Skeletal muscle satellite cell (primary cell): ENCODE measurements at regions not wholly inside any gene's neighbourhood (a gene's known extent, or its start where the extent isn't known, plus 50 kb on each side); places are given as distances from the start of the nearest gene placed in this dataset.
A peak's percentile ranks its signal among the peaks of the same experiment; 100 is the strongest.
"Not testable (repeated sequence)": the region's sequence is repeated elsewhere in the genome, so short reads cannot be mapped to it uniquely, and the experiment has no call there.

Experiments
- H3K27me3 ChIP-seq: 2 replicates; pipeline ENCODE4 v1.7.0; 2013; ENCODE audit warnings: low read length; ENCODE audit not compliant: control insufficient read depth, insufficient read depth
- H3K36me3 ChIP-seq: 2 replicates; pipeline ENCODE4 v1.7.0; 2013; ENCODE audit warnings: mild to moderate bottlenecking, control low read depth, low read length; ENCODE audit not compliant: insufficient read depth
- H3K4me1 ChIP-seq: 2 replicates; pipeline ENCODE4 v1.7.0; 2013; ENCODE audit warnings: low read length; ENCODE audit not compliant: control insufficient read depth, insufficient read depth
- H3K4me2 ChIP-seq: 2 replicates; pipeline ENCODE4 v1.7.0; 2013; ENCODE audit warnings: mild to moderate bottlenecking, low read length
- H3K4me3 ChIP-seq: 2 replicates; pipeline ENCODE4 v1.7.0; 2013; ENCODE audit warnings: low read length
- H3K9ac ChIP-seq: 2 replicates; pipeline ENCODE4 v1.7.0; 2013; ENCODE audit warnings: mild to moderate bottlenecking, low read depth, low read length, moderate library complexity
- H3K9me3 ChIP-seq: replicated peaks from 2 replicates; pipeline ENCODE4 v1.7.0; 2013; ENCODE audit warnings: mild to moderate bottlenecking, control low read depth, low read length

GRCh38 chr10:8318429-8318828 is 263.9 kb downstream of the GATA3 start:
- not testable (repeated sequence) for H3K27me3 ChIP-seq, H3K9me3 ChIP-seq, H3K36me3 ChIP-seq, H3K4me1 ChIP-seq, H3K4me3 ChIP-seq, H3K9ac ChIP-seq, H3K4me2 ChIP-seq

- no peaks in the 10 kb centered on the region for H3K9me3 ChIP-seq
- H3K27me3 ChIP-seq: no peaks in the 10 kb centered on the region
Measured at GRCh38 chr10:8318956-8319355, 264.5 kb downstream of the GATA3 start.

GRCh38 chr10:8319704-8320103 is 265.2 kb downstream of the GATA3 start:
- H3K27me3 ChIP-seq: no peaks in the 10 kb centered on the region
- H3K4me3 ChIP-seq: no peak overlapping the region
- no peaks in the 10 kb centered on the region for H3K4me1 ChIP-seq
- H3K9me3 ChIP-seq: no peaks in the 10 kb centered on the region
- no peak overlapping the region for H3K4me2 ChIP-seq
- H3K36me3 ChIP-seq: no peaks in the 10 kb centered on the region
- no peak overlapping the region for H3K9ac ChIP-seq

More at GRCh38 chr10:8318956-8319355, 264.5 kb downstream of the GATA3 start:
- Histone ChIP-seq H3K36me3 (no peaks in the 10 kb centered on the region), H3K4me2 (no peak overlapping the region), H3K4me1 (no peaks in the 10 kb centered on the region), H3K9ac (no peak overlapping the region), H3K4me3 (no peak overlapping the region)

- Histone ChIP-seq H3K4me2 (no peak overlapping the region), H3K9ac (no peak overlapping the region), H3K27me3 (no peaks in the 10 kb centered on the region), H3K9me3 (no peaks in the 10 kb centered on the region), H3K4me3 (no peak overlapping the region), H3K36me3 (no peaks in the 10 kb centered on the region), H3K4me1 (no peaks in the 10 kb centered on the region)
Measured at GRCh38 chr10:8321990-8322389, 267.5 kb downstream of the GATA3 start.

- Histone ChIP-seq H3K4me2 (no peak overlapping the region), H3K9me3 (no peaks in the 10 kb centered on the region), H3K9ac (no peak overlapping the region), H3K4me3 (no peak overlapping the region), H3K4me1 (no peaks in the 10 kb centered on the region), H3K36me3 (no peaks in the 10 kb centered on the region), H3K27me3 (no peaks in the 10 kb centered on the region)
Measured at GRCh38 chr10:8323428-8324054, 269.1 kb downstream of the GATA3 start.

- H3K9me3 ChIP-seq: no peaks in the 10 kb centered on the region
- no peak overlapping the region for H3K4me3 ChIP-seq
- H3K4me1 ChIP-seq: no peaks in the 10 kb centered on the region
- H3K36me3 ChIP-seq: no peaks in the 10 kb centered on the region
- H3K27me3 ChIP-seq: no peaks in the 10 kb centered on the region
- H3K9ac ChIP-seq: no peak overlapping the region
- H3K4me2 ChIP-seq: no peak overlapping the region
Measured at GRCh38 chr10:8325024-8325980, 270.8 kb downstream of the GATA3 start.

- Histone ChIP-seq H3K4me1 (no peaks in the 10 kb centered on the region), H3K9ac (no peak overlapping the region), H3K4me2 (no peak overlapping the region), H3K4me3 (no peak overlapping the region), H3K36me3 (no peaks in the 10 kb centered on the region), H3K27me3 (no peaks in the 10 kb centered on the region), H3K9me3 (no peaks in the 10 kb centered on the region)
Measured at GRCh38 chr10:8326396-8327139, 272.1 kb downstream of the GATA3 start.

GRCh38 chr10:8327140-8327423 is 272.6 kb downstream of the GATA3 start:
- Histone ChIP-seq H3K36me3 (no peaks in the 10 kb centered on the region), H3K4me3 (no peak overlapping the region), H3K9me3 (no peaks in the 10 kb centered on the region), H3K27me3 (no peaks in the 10 kb centered on the region), H3K9ac (no peak overlapping the region), H3K4me1 (no peaks in the 10 kb centered on the region), H3K4me2 (no peak overlapping the region)

- no peak overlapping the region for H3K4me3 ChIP-seq
- H3K9ac ChIP-seq: no peak overlapping the region
- no peak overlapping the region for H3K4me2 ChIP-seq
- no peaks in the 10 kb centered on the region for H3K36me3 ChIP-seq
- no peaks in the 10 kb centered on the region for H3K27me3 ChIP-seq
- H3K4me1 ChIP-seq: no peaks in the 10 kb centered on the region
- no peaks in the 10 kb centered on the region for H3K9me3 ChIP-seq
Measured at GRCh38 chr10:8331387-8331786, 276.9 kb downstream of the GATA3 start.

GRCh38 chr10:8331896-8332729 is 277.6 kb downstream of the GATA3 start:
- Histone ChIP-seq H3K4me2 (peak overlapping the region; percentile 94), H3K36me3 (no peaks in the 10 kb centered on the region), H3K4me3 (peak overlapping the region; percentile 64), H3K4me1 (no peaks in the 10 kb centered on the region), H3K9me3 (no peaks in the 10 kb centered on the region), H3K9ac (no peak overlapping the region), H3K27me3 (no peaks in the 10 kb centered on the region)

- no peaks in the 10 kb centered on the region for H3K9me3 ChIP-seq
- no peaks in the 10 kb centered on the region for H3K36me3 ChIP-seq
- no peak overlapping the region for H3K9ac ChIP-seq
- H3K4me2 ChIP-seq: peak overlapping the region; percentile 94
- no peaks in the 10 kb centered on the region for H3K4me1 ChIP-seq
- peak overlapping the region; percentile 64 for H3K4me3 ChIP-seq
- no peaks in the 10 kb centered on the region for H3K27me3 ChIP-seq
Measured at GRCh38 chr10:8332730-8333111, 278.2 kb downstream of the GATA3 start.
